DMS53 treated with DMSO at 0.1 percent for 48 hours (cell line): ENCODE measurements at regions not wholly inside any gene's neighbourhood (a gene's known extent, or its start where the extent isn't known, plus 50 kb on each side); places are given as distances from the start of the nearest gene placed in this dataset.

Experiments
- DNase-seq: peaks from one replicate; lab custom pipeline; 2025; ENCODE audit not compliant: unreplicated experiment; lab: John Stamatoyannopoulos, UW

DNA sequence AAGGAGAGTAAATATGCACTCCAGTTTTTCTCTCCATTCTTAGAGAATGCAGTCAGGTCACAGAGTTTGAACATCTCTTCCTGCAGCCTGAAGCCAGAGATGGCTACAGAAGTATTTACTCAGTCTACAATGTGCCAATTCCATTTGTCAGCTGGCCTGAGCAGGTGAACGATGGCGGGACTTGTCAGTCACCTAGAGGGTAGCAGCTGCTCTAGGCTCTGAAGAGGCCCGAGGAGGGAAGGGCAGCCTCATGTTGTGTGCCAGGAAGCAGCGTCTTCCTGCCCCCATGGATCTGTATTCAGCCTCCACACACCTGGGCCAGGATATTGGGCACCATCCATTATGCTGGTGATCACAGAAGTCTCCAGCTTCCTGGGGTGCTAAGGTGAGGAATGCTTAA, 316.7 kb upstream of the CHAC2 start:
- peak; percentile 96 for DNase-seq

DNA sequence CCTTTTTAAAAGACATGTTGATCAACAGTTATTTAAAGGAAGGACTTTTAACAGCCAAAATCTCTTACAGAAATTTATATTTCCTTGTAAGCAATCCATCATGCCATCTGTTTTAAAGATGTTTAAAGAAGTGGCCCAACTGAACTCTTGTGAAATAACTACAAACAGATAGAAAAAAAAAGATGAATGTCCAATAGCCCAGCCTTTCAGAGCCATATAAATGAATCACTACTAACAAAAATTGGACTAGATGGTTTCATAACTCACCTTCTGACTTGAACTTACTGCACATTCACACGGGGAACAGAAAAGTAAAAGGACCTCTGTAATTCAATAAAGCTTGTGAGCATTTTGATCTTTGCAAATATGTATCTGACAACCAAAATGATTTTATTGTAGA, 319.0 kb upstream of the CHAC2 start:
- no peak for DNase-seq

DNA sequence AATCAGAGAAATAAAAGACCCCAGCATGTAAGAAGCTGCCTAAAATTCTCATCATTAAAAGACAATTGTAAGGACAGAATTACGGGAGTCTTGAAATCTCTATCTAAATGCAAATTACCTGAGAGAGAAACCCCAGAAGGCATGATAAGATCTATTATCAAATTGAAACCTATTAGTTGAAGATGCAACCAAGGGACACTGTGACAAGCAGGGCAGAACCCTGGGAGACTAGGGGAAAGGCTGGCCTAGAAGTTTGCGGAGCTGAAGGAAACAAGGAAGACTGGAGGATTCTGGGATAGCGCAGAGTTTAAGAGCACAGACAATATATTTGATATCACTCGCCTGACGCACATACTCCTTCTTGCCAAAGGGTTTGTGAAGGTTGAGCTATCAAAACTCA, 319.5 kb upstream of the CHAC2 start:
- DNase-seq, result no peak

DNA sequence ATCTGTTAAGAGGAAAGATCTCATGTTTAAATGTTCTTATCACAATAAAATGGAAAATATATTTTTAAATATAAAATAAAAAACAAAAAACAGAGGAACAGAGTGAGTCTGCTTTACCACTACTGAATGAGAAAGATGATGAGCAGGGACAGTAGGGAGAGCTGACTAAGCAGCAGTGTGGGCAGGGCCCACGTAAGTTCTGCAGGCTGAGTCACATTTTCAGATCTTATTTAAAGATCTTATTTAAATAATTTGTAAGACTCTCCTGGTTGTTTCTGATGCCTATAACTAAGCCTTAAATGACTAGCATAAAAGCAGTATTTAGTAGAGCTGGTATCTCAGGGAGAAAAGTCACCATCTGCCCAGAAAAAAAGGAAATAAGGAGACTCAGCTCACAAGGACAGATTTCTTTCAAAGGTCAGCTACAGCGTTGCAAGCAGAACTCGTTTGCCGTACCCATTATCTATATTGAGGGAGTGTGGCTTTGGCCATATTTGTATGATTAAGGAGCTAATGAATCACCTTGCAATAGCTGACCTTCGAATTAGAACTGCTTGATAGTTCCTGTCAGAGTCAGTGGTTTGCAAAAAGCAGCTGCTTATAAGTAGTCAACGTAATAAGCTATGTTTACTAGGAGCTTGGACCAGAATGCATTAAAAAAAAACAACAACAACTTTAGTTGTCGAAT, 322.1 kb upstream of the CHAC2 start:
- DNase-seq, result no peak

DNA sequence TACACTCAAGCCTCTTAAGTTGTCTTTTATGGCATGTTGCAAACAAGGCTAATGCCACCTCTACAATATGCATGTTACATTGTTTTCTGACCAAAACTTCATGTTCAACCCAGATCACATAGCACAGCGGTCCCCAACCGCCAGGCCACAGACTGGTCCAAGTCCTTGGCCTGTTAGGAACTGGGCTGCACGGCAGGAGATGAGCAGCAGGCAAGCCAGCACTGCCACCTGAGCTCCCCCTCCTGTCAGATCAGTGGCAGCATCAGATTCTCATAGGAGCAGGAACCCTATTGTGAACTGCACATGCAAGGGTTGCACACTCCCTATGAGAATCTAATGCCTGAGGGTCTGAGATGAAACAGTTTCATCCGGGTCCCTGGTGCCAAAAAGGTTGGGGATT, 324.8 kb upstream of the CHAC2 start:
- peak; percentile 23 for DNase-seq

DNA sequence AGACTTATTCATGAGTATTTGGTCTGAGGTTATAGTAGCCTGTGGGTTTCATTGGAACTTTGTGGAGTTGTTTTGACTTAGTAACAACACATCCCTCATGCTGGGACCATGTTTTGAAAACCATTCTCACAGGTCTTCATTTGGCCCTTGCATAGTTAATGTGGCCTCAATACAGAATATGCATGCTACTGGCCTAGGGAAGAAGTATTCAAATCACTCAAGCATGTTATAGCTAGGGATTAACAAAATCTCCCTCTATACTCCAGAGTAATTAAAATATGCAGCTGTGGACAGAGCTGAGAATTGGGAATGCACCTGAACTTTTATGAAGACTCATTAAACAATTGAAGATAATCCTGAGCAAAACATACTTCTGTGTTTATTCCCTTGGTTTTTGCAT, 325.5 kb upstream of the CHAC2 start:
- no peak for DNase-seq

DNA sequence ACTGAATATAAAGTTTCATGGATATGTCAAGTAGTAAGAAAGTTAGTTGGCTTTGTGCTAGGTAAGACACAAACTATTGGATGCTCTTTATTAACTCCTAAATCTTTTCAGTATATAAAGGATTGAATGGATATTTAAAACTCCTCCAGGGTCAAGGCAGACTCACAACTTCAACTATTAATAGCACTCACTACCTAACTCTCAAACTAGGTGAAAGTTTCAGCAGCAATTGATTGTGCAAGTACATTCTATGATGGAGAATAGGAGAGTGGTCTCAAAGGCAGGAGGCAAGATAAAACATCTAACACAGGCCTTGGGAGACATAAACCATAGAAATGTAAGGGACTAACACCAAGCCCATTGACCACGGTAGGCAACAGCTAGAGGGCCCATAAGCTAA, 328.9 kb upstream of the CHAC2 start:
- DNase-seq, result no peak

DNA sequence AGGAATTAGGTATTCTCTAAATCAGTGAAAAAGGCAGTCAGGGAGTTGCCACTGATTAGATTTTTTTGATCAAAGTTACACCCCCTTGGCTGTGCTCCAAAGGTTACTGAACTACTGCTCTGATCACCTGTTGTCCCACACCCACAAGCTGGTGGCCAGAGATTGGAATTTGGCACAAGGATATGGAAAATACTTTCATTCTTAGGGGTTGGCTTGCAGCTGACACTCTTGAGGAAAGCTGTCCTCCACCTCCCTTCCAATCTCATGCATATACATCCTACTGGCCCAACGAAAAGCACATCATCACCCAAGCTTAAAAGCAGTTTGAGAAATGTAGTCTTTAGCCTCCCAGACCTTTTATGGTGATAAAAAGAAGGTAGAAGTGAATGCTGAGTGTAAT, 329.5 kb upstream of the CHAC2 start:
- no peak for DNase-seq

DNA sequence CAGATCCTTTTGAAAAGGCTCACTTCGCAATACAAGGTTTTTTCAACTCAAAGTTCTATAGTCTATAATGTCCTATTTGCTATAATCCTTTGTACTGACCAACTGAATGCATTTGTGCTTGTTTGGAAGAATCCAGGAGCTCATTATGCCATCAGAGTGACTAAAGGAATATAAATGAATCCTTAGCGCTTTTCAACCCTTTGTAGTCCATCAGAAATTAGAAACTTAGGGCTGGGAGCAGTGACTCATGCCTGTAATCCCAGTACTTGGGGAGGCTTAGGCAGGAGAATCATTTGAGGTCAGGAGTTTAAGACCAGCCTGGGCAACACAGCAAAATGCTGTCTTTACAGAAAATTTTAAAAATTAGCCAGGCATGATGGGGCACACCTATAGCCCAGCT, 330.2 kb upstream of the CHAC2 start:
- DNase-seq, result no peak

DNA sequence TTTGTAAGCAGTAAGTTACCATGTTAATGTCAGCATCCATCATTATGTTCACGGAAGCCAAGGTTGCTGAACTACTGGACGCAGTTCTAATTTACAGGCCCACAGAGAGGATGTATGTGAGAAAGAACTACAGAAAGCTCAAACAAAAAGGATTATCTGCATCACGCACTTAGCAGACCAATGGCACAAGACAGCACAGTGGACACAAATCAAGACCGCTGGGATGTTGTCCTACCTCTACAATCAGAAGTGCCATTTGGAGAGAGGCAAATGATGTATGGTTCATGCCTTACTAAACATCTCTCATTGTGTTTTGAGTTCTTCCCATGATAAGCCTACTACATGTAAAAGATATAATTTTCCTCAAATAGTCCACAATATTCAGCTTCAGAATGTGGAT, 330.7 kb upstream of the CHAC2 start:
- no peak for DNase-seq

DNA sequence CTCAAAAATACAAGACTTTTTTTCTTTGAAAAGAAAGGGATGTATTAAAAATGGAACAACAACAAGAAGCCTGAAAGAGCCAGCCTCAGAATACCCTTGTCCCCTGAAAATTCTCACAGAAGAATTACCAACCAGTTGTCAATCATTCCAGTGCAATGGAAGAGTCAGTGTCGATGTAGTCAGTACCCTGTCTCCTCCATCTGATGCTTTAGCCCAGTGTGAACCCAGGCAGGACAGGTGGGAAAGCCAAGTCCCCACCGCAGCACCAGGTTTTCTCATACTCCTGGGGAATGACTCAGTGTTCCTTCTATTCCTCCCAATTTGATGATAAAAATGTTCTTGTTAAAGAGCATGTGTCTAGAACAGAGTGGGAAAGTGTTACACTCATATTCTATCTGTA, 332.0 kb upstream of the CHAC2 start:
- no peak for DNase-seq

DNA sequence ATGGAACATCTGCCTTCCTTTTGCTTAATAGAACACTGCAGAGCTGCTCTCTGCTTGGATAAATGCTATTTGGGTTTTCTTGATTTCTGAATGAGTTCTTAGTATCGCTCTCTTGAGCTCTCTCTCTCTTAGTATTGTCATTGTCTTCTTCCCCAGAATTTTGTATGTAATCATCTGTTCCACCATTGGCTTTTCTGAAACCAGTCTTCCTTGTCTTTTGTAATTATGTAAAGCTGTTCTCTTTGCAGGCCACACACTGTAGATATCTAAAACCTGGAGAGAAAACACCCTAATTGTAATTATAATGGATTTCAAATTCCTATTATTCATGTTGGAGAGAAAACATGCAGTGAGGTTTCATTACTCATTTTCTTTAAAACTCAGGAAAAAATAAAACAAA, 333.1 kb upstream of the CHAC2 start:
- no peak for DNase-seq

DNA sequence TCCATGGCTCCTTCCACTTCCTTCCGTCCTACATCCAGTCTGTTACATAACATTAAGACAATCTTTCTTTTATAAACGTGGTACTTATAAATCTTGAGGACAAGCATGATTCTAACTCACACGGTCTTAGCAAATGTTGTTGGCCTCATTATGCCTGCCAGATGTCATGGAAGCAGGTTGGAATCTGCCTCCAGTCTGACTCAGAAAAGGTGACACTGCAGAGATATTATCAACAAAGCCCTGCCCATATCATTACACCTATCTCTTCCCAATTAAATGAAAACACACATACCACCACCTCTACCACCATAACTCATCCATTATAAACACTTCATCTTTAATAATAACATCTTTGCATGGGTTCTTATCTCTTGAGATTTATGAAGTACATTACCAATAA, 334.7 kb upstream of the CHAC2 start:
- DNase-seq, result no peak

DNA sequence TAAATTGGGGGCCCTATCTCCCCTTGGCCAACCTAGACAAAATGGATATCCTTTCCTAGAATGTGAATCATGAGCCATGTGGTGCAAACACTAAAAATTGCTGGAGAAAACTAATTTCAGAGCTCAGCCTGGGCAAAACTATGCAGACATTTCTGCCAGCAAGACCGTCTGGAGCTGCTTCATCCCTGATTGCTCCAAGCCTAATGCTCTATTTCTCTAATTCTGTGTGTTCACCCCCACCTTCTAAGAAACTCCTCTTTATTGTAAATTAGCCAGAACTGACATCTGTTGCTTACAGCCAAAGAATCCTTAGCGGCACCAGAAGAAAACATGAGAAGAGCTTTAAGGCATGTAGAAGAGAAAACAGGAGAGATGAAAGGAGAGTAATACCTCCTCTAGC, 337.7 kb upstream of the CHAC2 start:
- DNase-seq, result no peak

DNA sequence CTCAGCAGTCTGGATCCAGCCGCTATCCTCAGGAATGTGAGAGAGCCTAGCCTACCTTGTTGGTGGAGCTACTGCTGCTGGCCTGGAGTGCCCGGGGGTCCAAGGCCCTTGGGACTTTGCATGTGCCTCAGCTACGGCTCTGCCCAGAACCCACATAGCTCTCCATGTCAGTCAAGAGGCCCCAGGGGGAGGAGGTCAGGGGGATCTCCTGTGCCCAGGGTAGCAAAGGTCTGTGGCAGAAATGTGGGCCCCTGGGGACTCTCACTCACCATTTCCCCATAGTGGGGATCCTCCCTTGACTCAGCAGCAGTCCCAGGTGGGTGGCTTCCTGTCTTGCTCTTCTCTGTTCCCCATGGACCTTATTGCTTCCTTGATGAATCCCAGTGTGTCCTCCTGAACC, 342.7 kb upstream of the CHAC2 start:
- DNase-seq, result no peak

DNA sequence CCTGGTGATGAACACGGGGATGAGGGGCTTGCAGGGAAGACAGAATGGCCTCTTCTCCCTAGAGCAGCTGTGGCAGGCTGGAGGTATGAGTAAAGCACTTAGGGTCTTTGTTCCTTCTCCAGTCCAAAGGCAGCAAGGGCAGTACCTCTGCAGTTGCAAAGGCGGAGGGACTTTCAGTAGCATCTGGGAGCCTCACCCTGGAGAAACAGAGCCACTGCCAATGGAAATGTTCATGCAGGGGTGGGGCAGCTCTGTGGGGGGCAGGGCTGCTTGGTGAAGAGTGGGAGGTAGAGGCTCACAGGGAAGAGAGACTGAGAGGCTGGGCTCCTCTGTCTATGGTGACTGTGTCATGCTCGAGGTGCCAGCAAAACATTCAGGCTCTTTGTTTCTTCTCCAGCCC, 344.1 kb upstream of the CHAC2 start:
- DNase-seq, result no peak

DNA sequence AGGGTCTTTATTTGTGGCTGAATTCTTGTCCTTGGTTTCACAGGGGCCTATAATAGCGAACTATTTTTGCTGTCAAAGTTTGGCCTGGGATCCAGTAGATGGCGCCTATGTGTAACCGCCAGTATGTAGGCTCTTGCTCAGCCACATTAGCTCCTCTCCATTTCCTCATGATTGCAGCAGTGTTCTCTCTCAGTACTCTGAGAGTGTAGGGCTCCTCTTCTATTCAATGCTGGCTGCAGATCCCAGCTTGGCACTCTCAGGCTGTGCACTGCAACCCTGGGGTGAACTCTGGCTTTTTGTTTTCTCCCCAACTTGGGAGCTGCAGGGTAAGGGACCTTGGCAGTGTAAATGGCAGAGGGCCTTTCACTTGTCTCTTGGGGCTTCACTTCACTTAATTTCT, 344.6 kb upstream of the CHAC2 start:
- peak; percentile 71 for DNase-seq

DNA sequence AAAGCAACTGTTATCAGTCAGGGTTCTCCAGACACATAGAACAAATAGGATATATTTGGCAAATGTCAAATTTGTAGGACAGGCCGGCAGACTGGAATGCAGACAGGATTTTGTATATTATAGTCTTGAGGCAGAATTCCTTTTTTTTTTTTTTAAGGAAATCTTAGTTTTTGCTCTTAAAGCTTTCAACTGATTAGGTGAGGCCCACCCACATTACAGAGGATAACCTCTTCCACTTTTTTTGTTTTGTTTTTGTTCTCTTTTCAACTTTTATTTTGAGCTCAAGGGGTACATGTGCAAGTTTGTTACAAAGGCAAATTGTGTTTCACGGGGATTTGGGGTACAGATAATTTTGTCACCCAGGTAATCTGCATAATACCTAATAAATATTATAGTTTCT, 350.2 kb upstream of the CHAC2 start:
- no peak for DNase-seq

DNA sequence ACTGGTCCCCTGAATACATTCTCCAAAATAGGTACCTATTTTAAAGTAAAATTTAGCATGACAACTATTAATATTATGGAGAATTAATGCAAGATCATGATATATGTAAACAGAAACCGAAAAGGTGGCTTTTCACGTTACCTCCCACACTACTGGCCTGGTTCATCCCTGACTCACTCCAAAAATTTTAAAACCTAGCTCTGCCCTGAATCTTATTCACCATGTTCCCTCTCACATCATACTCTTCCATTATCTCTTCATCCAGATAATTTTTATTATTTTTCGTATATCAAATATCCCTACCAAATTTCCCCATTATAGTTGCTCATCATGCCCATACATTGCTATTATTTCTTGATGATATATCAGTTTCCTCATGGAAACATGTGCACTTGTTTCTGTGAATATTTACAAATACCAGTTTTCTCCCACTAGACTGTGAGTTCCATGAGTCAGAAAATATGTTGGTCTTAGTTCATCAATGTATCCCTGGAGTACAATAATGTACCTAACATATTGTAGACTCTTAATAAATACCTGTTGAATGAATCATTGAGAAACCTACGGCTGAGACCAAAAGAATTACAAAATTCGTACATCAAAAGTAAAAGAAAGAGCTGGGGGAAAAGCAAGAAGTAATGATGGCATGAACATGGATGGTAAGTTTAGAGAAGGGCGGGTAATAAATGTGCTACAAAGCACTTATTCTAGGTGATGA, 360.1 kb upstream of the CHAC2 start:
- no peak for DNase-seq

DNA sequence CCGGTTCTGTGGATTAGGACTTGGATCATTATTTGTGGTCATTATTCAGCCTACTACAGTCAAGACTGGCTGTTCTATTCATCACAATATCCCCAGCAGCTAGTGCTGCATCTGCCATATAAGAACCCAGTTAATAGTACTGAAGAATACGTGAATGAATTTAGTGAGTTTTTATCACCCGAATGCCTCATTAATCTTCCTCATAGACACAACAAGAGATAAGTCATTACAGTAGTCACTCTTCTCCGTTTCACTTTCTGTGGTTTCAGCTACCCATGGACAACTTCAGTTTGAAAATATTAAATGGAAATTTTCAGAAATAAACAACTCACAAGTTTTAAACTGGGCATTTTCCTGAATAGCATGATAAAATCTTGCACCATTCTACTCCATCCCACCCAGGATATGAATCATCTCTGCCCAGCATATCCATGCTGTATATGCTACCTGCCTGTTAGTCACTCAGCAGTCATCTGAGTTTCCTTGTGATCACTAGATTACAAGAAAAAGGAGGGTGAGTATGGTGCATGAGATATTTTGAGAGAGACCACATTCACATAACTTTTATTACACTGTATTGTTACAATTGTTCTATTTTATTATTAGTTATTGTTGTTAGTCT, 363.7 kb upstream of the CHAC2 start:
- DNase-seq, result peak; percentile 5

DNA sequence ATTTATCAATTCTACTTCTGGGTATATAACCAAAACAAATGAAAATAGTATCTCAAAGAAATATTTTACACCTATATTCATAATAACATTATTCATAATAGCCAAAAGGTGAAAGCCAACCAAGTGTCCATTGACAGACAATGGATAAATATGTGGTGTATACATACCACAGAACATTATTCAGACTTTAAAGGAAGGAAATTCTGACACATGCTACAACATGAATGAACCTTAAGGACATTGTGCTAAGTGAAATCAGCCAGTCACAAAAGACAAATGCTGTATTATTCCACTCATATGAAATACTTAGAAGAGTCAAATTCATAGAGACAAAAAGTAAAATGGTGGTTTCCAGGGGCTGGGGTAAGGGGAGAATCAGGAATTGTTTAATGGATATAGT, 370.5 kb upstream of the CHAC2 start:
- no peak for DNase-seq

DNA sequence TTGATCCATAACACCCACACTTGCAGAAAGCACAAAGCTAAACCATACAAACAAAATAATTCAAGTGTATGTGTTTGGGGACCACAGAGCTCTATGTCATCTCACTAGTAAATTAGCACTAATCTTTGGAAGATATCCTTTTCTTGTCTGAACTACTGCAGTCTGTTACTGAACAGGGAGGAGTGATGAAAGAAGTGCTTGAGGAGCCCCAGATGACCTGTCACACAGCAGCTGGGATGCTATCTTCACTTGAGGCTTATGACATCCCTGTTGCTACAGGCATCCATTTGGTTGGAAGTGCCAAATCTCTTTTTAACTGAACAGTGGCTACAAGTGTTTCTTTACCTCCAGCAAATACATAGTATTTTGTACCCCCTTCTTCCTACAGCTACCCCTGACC, 386.3 kb upstream of the CHAC2 start:
- DNase-seq, result no peak

DNA sequence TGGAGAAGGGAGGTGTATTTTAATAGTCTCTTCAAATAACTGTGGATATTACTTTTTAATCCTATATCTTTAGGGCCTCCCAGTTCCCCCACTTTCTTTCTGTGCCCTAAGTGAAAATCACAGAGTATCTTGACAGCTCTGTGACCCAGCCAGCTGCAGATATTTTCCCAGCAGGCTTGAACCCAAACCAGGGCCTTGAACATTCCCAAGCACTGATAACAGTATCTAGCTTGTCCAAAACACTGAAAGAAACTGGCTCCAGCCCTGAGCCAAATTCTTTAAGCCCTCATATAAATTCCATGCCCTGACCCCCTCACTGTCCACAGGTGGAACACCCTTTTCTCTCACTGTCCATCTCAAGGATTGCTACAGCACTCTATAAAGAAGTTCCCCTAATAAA, 388.1 kb upstream of the CHAC2 start:
- no peak for DNase-seq
